CD4-positive, alpha-beta T cell treated with Interferon gamma for 1 hour (primary cell): ENCODE measurements at regions not wholly inside any gene's neighbourhood (a gene's known extent, or its start where the extent isn't known, plus 50 kb on each side); places are given as distances from the start of the nearest gene placed in this dataset.
"Not testable (repeated sequence)": the region's sequence is repeated elsewhere in the genome, so short reads cannot be mapped to it uniquely, and the experiment has no call there.

Experiments
- DNase-seq: peaks from one replicate; pipeline ENCODE4 v3.0.0-alpha.2; 2020

GRCh38 chr2:192809173-192809572, 614.4 kb upstream of the TMEFF2 start:
- DNase-seq, result no peak

DNA sequence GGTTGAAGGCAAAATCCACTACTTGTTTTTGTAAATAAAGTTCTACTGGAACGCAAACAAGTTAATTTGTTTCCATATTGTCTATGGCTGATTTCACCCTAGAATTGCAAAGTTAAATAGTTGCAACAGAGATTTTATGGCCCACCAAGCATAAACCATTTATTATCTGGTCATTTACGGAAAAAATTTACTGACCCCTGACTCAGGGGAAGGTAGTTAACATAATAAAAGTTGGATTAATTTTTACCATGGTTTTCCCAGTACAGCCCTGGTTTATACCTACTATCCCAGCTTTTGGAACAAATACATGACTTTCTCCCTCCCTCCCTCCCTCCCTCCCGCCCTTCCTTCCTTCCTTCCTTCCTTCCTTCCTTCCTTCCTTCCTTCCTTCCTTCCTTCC, 588.9 kb upstream of the TMEFF2 start:
- no peak for DNase-seq

GRCh38 chr2:192775459-192776262, 580.9 kb upstream of the TMEFF2 start:
- DNase-seq, result no peak

DNA sequence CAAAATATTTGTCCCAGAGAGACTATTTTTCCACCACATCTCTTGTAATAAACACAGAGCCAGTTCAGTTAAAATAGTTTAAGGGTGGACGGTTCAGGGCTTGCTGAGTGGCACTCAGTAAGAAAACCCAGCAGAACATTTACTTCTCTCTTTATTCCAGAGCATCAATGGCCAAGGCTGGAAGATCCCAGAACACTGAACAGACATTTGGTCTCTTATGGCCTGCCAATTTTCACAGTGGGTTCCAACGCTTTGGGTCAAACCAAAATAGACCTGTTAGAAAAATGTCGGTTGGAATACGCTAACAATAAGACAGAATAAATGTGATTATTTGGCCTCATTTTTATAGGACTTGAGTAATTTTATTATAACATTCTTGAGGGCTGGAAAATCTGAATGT, 580.3 kb upstream of the TMEFF2 start:
- DNase-seq, result no peak

- DNase-seq, result no peak
These were observed 578.3 kb upstream of the TMEFF2 start for GRCh38 chr2:192773044-192773443.

DNA sequence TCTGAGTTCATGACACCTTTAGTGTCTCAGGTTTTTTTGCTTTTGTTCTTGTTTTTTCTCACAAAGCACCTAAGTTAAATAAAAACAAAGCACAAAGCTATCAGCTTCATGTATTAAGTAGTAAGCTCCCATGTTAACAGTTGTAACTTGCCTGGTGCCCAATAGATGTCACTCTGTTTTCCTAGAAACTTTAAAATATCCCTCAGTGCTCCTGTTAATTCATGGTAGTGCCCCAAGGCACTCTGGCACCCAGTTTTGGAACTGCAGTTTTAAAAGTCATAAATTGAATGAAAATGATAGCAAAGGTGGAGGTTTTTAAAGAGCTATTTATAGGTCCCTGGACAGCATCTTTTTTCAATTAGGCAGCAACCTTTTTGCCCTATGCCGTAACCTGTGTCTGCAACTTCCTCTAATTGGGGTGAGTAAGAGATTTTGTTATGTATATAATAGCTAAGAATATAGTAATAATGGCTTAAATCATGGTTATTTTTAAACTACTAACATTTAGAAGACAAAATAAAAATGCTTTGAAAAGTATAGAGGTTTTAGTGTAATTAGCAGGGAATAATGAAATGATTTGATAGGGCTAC, 555.0 kb upstream of the TMEFF2 start:
- DNase-seq, result no peak

DNA sequence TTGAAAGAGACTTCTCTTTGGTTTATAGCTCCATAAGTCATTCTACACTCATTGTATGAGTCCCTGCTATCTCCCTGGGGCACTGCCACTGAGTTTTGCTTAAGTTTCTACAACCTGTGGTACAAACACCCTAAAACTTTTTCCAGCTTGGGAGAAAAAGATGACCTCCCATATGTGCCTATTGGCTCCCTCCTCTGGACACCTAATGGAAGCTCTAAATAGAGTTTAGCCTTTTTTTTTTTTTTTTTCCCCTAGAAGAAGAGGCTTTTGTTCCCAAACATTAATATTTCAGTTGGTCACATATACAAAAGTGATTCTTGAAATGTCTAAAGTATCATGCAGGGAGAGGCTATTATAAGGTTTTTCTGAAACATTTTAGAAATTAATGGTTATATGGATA, 547.2 kb upstream of the TMEFF2 start:
- DNase-seq, result no peak

- DNase-seq, result no peak
These were observed 540.7 kb upstream of the TMEFF2 start for GRCh38 chr2:192735447-192735846.

- no peak for DNase-seq
These were observed 534.6 kb upstream of the TMEFF2 start for GRCh38 chr2:192729369-192729768.

GRCh38 chr2:192725991-192726390, 531.3 kb upstream of the TMEFF2 start:
- DNase-seq, result no peak

GRCh38 chr2:192719629-192720028, 524.9 kb upstream of the TMEFF2 start:
- DNase-seq, result no peak

DNA sequence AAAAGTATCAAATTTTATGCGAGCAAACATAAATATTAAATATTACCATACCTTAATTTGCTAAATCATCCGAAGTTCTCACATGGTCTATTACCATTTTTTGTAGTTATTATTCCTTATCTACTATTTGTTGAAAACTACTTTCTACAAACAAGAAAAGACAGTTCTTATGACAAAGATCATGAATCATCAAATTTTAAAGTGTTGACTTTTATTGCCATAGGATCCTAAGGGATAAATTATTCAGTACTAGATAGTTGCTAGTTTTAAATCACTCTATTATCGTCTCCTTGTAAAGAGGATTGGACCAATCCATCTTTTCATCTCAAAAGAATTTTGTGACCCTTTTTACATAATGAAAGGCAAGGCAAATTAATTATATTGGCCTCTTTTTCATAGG, 523.6 kb upstream of the TMEFF2 start:
- no peak for DNase-seq

GRCh38 chr2:192700934-192701333, 506.2 kb upstream of the TMEFF2 start:
- no peak for DNase-seq

DNA sequence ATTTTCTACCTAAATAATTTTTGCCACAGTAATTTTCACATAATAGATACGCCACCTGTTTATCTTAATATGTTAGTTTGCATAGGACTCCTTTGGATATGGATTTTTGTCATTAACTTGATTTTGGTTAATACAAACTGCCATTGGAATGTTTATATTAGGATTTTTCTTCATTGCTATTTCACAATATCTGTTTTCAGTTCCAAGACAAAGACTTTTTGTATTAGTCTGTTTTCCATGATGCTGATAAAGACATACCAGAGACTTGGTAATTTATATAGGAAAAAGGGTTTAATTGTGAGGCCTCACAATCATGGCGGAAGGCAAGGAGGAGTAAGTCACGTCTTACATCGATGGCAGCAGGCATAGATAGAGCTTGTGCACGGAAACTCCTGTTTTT, 503.1 kb upstream of the TMEFF2 start:
- DNase-seq, result no peak

DNA sequence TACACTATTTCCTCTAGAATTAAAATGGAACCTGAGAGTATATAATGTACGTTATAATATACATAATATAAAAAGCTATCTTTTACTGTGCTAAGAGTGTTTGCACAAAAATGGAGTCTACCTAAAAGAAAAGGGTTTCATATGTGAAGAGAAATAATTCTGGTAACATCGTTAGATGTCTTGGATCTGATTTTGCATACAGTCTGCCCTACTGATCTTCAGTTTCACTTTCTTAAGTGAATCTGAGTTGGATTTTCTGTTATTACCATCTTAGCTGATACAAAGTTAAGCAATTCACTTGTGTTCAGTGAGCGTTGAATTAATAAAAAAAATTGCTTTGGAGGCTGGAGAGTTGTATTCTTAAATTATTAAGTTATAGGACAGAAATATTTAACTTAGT, 502.1 kb upstream of the TMEFF2 start:
- DNase-seq, result no peak

GRCh38 chr2:192687015-192687414, 492.3 kb upstream of the TMEFF2 start:
- DNase-seq, result no peak

DNA sequence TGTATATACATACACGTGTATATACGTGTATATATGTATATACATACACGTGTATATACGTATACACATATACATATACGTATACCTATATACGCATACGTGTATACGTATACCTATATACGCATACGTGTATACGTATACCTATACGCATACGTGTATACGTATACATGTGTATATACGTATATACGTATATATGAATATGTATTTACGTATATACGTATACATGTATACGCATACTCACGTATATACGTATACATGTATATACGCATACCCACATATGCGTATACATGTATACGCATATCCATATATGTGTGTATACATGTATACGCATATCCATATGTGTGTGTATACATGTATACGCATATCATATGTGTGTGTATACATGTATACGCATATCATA, 487.8 kb upstream of the TMEFF2 start:
- not testable (repeated sequence) for DNase-seq

GRCh38 chr2:192675681-192676080, 480.9 kb upstream of the TMEFF2 start:
- no peak for DNase-seq

- no peak for DNase-seq
These were observed 474.9 kb upstream of the TMEFF2 start for GRCh38 chr2:192669505-192670091.

- DNase-seq, result not testable (repeated sequence)
These were observed 465.8 kb upstream of the TMEFF2 start for GRCh38 chr2:192660555-192660954.

DNA sequence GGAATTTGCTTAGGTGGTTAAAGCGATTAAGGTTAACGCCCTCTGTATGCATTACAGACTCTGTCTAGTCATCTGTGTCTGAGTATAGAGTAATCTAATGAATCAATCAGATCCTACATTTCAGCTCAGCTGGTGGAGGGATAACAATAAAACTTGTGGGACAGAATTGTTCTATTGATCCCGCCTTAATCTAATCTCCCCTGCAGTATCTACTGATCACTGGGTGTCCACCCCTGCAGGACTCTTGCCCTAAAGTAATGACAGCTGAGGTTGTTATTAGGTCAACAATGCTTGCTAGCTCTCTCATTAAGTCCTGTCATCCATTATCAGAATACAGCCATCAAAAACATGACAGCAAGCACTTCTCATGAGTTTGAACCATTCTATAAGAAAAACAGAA, 462.6 kb upstream of the TMEFF2 start:
- DNase-seq, result no peak

DNA sequence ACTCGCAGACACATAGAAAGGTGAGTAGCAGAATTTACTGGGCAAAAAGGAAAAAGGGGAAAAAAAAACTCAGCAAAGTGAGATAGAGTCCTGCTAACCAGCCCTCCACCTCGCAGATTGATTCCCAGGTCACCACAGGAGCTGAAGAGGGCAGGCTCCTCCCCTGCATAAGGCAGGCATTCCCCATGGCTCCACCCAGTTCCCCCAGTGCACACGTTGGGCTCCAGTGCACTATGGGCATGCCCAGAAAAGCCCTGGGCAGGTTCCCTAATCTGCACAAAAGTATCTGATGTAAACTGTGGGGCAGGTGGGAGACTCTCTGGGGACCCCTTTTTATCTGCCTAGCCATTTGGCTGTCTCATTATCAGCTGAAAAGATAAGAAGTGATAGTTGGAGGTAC, 461.2 kb upstream of the TMEFF2 start:
- DNase-seq, result no peak

- DNase-seq, result no peak
These were observed 451.3 kb upstream of the TMEFF2 start for GRCh38 chr2:192645811-192646598.

DNA sequence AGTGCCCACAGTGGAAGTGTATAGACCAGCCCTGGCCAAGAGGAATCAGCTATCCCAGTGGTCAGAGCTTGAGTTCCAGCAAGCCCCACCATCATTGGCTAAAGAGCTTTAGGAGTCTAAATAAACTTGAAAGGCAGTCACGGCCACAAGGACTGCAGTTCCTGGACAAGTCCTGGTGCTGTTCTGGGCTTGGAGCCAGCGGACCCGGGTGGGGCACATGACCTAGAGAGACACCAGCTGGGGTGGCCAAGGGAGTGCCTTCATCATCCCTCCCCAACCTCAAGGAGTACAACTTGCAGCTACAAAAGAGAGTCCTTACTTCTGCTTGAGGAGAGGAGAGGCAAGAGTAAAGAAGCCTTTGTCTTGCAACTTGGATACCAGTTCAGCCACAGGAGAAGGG, 439.8 kb upstream of the TMEFF2 start:
- no peak for DNase-seq
